Endothelial cell of umbilical vein (primary cell): ENCODE measurements at regions not wholly inside any gene's neighbourhood (a gene's known extent, or its start where the extent isn't known, plus 50 kb on each side); places are given as distances from the start of the nearest gene placed in this dataset.
"Not testable (repeated sequence)": the region's sequence is repeated elsewhere in the genome, so short reads cannot be mapped to it uniquely, and the experiment has no call there.

Experiments used
- BruUV-seq: library from RNA; stranded (reverse); fragments of 400-500 nt; replicated peaks from 2 replicates; lab custom pipeline; 2021; lab: Mats Ljungman, UMichigan
- CTCF ChIA-PET: fragments of 300-600, 350-600 bp; sonication (Branson Sonifier 250); formaldehyde crosslinking; loops from one replicate; lab custom pipeline; 2021; ENCODE audit warnings: antibody characterized with exemption, inconsistent platforms; lab: Charles Lee
- POLR2A ChIA-PET: fragments of 300-600, 350-600 bp; sonication (Branson Sonifier 250); formaldehyde crosslinking; loops from one replicate; lab custom pipeline; 2021; ENCODE audit warnings: antibody characterized with exemption, inconsistent platforms; lab: Charles Lee
- DNase-seq: peaks from one replicate; pipeline ENCODE4 v3.0.0-alpha.2; 2011; ENCODE audit warnings: low read depth, low spot score
- FAIRE-seq: peaks from 2 replicates; lab custom pipeline; 2011; peaks lifted over from hg19 to GRCh38; lab: Jason Lieb, UNC
- H2AFZ ChIP-seq: 2 replicates; pipeline ENCODE4 v1.6.0; 2012; ENCODE audit warnings: low read depth, low read length, control low read depth, inconsistent platforms
- H3K27ac ChIP-seq: 2 replicates; pipeline ENCODE4 v1.5.1; 2011; ENCODE audit warnings: low read depth, mild to moderate bottlenecking, control low read depth, low read length, moderate library complexity; ENCODE audit not compliant: insufficient read depth
- H3K27me3 ChIP-seq, 2 experiments: 2 replicates each; pipeline versions ENCODE4 v1.6.0 to v1.6.1; 2011; ENCODE audit warnings: low read length in 2 of 2, mixed read lengths in 1 of 2; ENCODE audit not compliant: control insufficient read depth in 2 of 2, insufficient read depth in 2 of 2
- H3K36me3 ChIP-seq, 2 experiments: 2 replicates in 1 of 2; 3 replicates in 1 of 2; pipeline ENCODE4 v1.5.1; 2011; ENCODE audit warnings: low read length in 2 of 2, mild to moderate bottlenecking in 1 of 2, moderate library complexity in 1 of 2; ENCODE audit not compliant: control insufficient read depth in 2 of 2, insufficient read depth in 2 of 2; ENCODE audit errors: extremely low read depth in 1 of 2
- H3K4me1 ChIP-seq: 3 replicates; pipeline ENCODE4 v1.5.1; 2011; ENCODE audit warnings: mild to moderate bottlenecking, low read length; ENCODE audit not compliant: control insufficient read depth, insufficient read depth; ENCODE audit errors: extremely low read depth
- H3K4me2 ChIP-seq: 2 replicates; pipeline ENCODE4 v1.6.1; 2011; ENCODE audit warnings: low read length, control low read depth, mixed read lengths; ENCODE audit not compliant: insufficient read depth
- H3K4me3 ChIP-seq, 3 experiments: fragments of 200-600 bp in 1 of 3; sonication (generic), shearing (Covaris generic) in 1 of 3; replicated peaks in 1 of 3; 2 replicates each; pipeline ENCODE4 v1.5.1; 2011 to 2016; ENCODE audit warnings: control low read depth in 3 of 3, low read length in 3 of 3, mild to moderate bottlenecking in 2 of 3, inconsistent platforms in 1 of 3, low read depth in 1 of 3, moderate library complexity in 1 of 3; ENCODE audit not compliant: insufficient read depth in 1 of 3
- H3K79me2 ChIP-seq: 2 replicates; pipeline ENCODE4 v1.6.0; 2012; ENCODE audit warnings: low read length, inconsistent platforms; ENCODE audit not compliant: control insufficient read depth, insufficient read depth
- H3K9ac ChIP-seq: replicated peaks from 2 replicates; pipeline ENCODE3; 2011; ENCODE audit warnings: low read length, control low read depth; ENCODE audit not compliant: insufficient read depth; ENCODE audit errors: extremely low read depth
- H3K9me1 ChIP-seq: replicated peaks from 3 replicates; pipeline ENCODE4 v1.6.0; 2011; ENCODE audit warnings: mild to moderate bottlenecking, low read length; ENCODE audit not compliant: control insufficient read depth, insufficient read depth; ENCODE audit errors: extremely low read depth
- H3K9me3 ChIP-seq: replicated peaks from 2 replicates; pipeline ENCODE4 v1.5.1; 2012; ENCODE audit warnings: low read length, inconsistent platforms; ENCODE audit not compliant: control insufficient read depth, insufficient read depth
- H4K20me1 ChIP-seq: replicated peaks from 2 replicates; pipeline ENCODE3; 2011; ENCODE audit warnings: mild to moderate bottlenecking, low read length; ENCODE audit not compliant: control insufficient read depth, insufficient read depth; ENCODE audit errors: extremely low read depth
- EZH2 ChIP-seq: IDR thresholded peaks from 2 replicates; pipeline ENCODE4 v1.6.1; 2012; ENCODE audit warnings: borderline replicate concordance, low read depth, mild to moderate bottlenecking, moderate library complexity, low read length, inconsistent platforms; ENCODE audit not compliant: severe bottlenecking
- FOS ChIP-seq: IDR thresholded peaks from 2 replicates; pipeline ENCODE4 v1.6.1; 2011; ENCODE audit warnings: mild to moderate bottlenecking, low read length, moderate library complexity, borderline replicate concordance; ENCODE audit not compliant: insufficient read depth
- GATA2 ChIP-seq: IDR thresholded peaks from 2 replicates; pipeline ENCODE4 v1.7.0; 2011; ENCODE audit warnings: low read depth, mild to moderate bottlenecking, moderate library complexity, mixed read lengths, low read length; ENCODE audit not compliant: insufficient read length, insufficient read depth
- JUN ChIP-seq: IDR thresholded peaks from 2 replicates; pipeline ENCODE4 v1.6.1; 2011; ENCODE audit warnings: borderline replicate concordance, low read depth; ENCODE audit not compliant: insufficient read length, insufficient read depth
- MYC ChIP-seq: IDR thresholded peaks from one replicate; pipeline ENCODE4 v1.6.1; 2011; ENCODE audit warnings: mild to moderate bottlenecking, low read depth, low read length
- POLR2A ChIP-seq: IDR thresholded peaks from 2 replicates; pipeline ENCODE4 v1.6.1; 2012; ENCODE audit warnings: low read depth, mild to moderate bottlenecking, control low read depth, low read length
- POLR2AphosphoS5 ChIP-seq: IDR thresholded peaks from 2 replicates; pipeline ENCODE4 v1.6.1; 2012; ENCODE audit warnings: low read depth, mild to moderate bottlenecking, control low read depth, low read length, moderate library complexity; ENCODE audit not compliant: insufficient read depth
- dilution Hi-C: fragments of 300-500 bp; cut with MboI; formaldehyde crosslinking; loops from one replicate; pipeline ENCODE4 v1.15.0; 2019; ENCODE audit warnings: low sequenced_read_pairs; ENCODE audit not compliant: extremely low pct_ligation_motif_present
- intact Hi-C: fragments of 100-400 bp; cut with micrococcal nuclease; formaldehyde crosslinking; loops from one replicate; pipeline ENCODE4 v1.10.0; 2022
- TF ChIP-seq, protein P1 (sequence below): IDR thresholded peaks from 2 replicates; pipeline ENCODE4 v1.6.1; 2011; ENCODE audit not compliant: insufficient read depth, insufficient read length
- TF ChIP-seq, protein P2 (sequence below), 2 donors: IDR thresholded peaks; 1 replicate in 1 of 2; 2 replicates in 1 of 2; pipeline ENCODE4 v1.5.1; 2011; ENCODE audit warnings: low read length in 2 of 2, mild to moderate bottlenecking in 2 of 2, moderate library complexity in 2 of 2, control low read depth in 1 of 2, inconsistent platforms in 1 of 2, low read depth in 1 of 2; ENCODE audit not compliant: insufficient read depth in 1 of 2; ENCODE audit errors: extremely low read depth in 1 of 2

DNA sequence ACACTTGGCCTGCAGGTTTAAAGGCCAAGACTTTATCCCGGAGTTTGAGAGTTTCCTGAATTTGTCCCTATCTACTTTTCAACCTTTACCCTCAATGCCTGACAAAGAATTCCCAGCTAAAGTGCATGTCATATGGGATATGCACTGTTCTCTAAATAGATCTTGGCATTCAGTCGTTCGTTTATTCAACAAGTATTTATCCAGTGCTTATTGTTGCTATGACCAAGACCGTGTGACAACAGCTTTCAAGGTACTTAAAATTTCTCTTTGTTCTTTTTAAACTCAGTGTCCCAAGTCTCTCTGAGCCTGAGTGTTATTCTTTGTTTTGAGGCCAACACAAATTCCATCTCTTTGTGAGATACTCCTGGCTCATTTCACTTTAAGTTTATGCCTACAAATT is 133.4 kb downstream of the RGPD3 start:
- BruUV-seq, result no TSS peak
- CTCF ChIA-PET, result no interaction called here
- FAIRE-seq, result no peak

DNA sequence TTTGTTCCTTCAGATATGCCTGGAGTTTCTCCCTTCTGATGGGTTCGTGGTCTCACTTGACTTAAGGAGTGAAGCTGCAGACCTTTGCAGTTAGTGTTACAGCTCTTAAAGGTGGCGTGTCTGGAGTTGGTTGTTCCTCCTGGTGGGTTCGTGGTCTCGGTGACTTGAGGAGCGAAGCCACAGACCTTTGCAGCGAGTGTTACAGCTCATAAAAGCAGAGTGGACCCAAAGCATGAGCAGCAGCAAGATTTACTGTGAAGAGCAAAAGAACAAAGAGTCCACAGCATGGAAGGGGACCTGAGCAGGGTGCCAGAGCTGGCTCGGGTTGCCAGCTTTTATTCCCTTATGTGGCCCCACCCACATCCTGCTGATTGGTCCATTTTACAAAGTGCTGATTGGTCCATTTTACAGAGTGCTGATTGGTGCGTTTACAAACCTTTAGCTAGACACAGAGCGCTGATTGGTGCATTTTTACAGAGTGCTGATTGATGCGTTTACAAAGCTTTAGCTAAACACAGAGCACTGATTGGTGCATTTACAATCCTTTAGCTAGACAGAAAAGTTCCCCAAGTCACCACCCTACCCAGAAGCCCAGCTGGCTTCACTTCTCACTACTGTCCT is 134.8 kb downstream of the RGPD3 start:
- H4K20me1 ChIP-seq, H3K4me1 ChIP-seq, FAIRE-seq, H3K9me1 ChIP-seq, dilution Hi-C loops, H3K27ac ChIP-seq, POLR2A ChIA-PET, H3K4me3 ChIP-seq, DNase-seq, H2AFZ ChIP-seq, intact Hi-C loops, H3K36me3 ChIP-seq, H3K4me2 ChIP-seq, H3K27me3 ChIP-seq, H3K9me3 ChIP-seq, BruUV-seq, H3K79me2 ChIP-seq, H3K9ac ChIP-seq: not testable (repeated sequence)
- CTCF ChIA-PET, result interaction anchor here (0.8 kb wide), 1 partner anchor 10 kb away, joined by 3 read pairs; no protein-coding TSS in a partner anchor

More for the DNA sequence above, 133.4 kb downstream of the RGPD3 start:
- Histone ChIP-seq H3K4me3 (no peak overlapping the region), H3K79me2 (no peaks in the 10 kb centered on the region), H2AFZ (no peak overlapping the region), H3K9me3 (peaks cover 2% of the 10 kb centered on the region), H3K4me2 (no peak overlapping the region), H3K9ac (no peak overlapping the region), H3K9me1 (no peaks in the 10 kb centered on the region), H3K27ac (no peak overlapping the region), H3K4me1 (no peaks in the 10 kb centered on the region), H3K36me3 (no peaks in the 10 kb centered on the region), H4K20me1 (no peaks in the 10 kb centered on the region), H3K27me3 (no peaks in the 10 kb centered on the region)
- POLR2A ChIA-PET, result no interaction called here
- intact Hi-C loops, result no loop called here
- dilution Hi-C loops, result no loop called here
- no peak for TF ChIP-seq JUN
- no peak for TF ChIP-seq GATA2
- TF ChIP-seq POLR2A, result no peak
- TF ChIP-seq EZH2, result no peak
- TF ChIP-seq FOS, result no peak
- TF ChIP-seq, protein P1, sequence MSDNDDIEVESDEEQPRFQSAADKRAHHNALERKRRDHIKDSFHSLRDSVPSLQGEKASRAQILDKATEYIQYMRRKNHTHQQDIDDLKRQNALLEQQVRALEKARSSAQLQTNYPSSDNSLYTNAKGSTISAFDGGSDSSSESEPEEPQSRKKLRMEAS, result no peak
- TF ChIP-seq POLR2AphosphoS5, result no peak
- TF ChIP-seq MYC, result no peak
- TF ChIP-seq, protein P2, sequence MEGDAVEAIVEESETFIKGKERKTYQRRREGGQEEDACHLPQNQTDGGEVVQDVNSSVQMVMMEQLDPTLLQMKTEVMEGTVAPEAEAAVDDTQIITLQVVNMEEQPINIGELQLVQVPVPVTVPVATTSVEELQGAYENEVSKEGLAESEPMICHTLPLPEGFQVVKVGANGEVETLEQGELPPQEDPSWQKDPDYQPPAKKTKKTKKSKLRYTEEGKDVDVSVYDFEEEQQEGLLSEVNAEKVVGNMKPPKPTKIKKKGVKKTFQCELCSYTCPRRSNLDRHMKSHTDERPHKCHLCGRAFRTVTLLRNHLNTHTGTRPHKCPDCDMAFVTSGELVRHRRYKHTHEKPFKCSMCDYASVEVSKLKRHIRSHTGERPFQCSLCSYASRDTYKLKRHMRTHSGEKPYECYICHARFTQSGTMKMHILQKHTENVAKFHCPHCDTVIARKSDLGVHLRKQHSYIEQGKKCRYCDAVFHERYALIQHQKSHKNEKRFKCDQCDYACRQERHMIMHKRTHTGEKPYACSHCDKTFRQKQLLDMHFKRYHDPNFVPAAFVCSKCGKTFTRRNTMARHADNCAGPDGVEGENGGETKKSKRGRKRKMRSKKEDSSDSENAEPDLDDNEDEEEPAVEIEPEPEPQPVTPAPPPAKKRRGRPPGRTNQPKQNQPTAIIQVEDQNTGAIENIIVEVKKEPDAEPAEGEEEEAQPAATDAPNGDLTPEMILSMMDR (IDR thresholded peaks at IDR 0.05; ENCODE audit: extremely low read depth in 1 of 2, insufficient read depth in 1 of 2, low read depth in 1 of 2, low read length in 2 of 2), result no peak
- DNase-seq, result no peak
